NCI-H748 treated with DMSO at 0.1 percent for 48 hours (cell line): ENCODE measurements at regions not wholly inside any gene's neighbourhood (a gene's known extent, or its start where the extent isn't known, plus 50 kb on each side); places are given as distances from the start of the nearest gene placed in this dataset.
"Not testable (repeated sequence)": the region's sequence is repeated elsewhere in the genome, so short reads cannot be mapped to it uniquely, and the experiment has no call there.

Experiments
- DNase-seq: peaks from one replicate; lab custom pipeline; 2025; lab: John Stamatoyannopoulos, UW

GRCh38 chr12:68509242-68509641 lies 101.5 kb upstream of the RAP1B start:
- DNase-seq: no peak

GRCh38 chr12:68510397-68510796 lies 100.3 kb upstream of the RAP1B start:
- no peak for DNase-seq

DNA sequence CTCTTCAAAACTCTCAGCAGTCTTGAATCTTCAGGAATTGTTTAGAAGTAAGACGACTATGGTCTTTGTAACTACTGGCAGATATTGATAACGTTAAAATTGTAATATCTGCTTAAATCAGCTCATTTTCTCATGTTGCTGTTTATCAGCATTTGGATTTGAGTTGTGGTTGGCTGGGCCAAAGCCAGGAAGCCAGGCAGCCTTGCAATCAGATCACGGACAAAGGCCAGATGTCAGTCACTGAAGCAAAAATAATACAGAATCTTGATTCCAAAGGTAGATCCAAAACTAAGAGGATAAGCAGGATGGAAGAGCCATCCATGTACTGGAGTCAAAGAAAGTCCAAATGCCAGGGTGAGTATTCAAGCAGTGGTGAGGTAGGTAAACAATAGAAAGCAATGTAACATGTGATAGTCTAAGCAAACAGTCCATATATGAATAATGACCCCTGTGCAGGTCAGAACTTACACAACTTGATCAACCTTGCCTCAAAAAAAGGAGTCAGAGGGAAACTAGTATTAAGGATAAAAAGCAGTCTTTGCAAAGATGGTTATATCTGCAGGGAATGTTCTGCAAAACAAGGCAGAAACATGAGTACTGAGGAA lies 95.8 kb upstream of the RAP1B start:
- DNase-seq: no peak

GRCh38 chr12:68515793-68516192 lies 94.9 kb upstream of the RAP1B start:
- no peak for DNase-seq

DNA sequence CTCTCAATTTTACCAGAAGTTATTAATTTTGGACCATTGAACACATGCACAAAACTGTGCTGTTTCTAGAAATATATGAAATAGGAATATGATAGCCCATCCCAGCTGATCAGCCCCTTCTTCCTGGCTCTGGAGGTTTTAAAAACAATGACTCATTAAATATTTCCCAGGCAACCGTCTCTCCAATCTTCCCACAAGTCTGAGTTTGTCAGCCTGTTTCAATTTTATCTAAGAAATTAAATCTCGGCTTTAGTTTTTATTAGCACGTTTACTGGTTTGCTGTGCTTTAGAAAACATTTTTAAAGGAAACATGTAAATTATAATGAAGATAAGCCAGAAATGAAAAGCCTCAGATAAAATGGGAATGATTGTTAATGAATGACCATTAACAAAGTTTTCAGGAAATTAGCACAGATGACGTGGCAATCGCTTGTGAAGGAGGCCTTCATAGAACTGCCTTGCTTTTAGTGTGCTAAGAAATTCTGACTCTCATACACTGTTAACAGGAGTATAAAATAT lies 89.3 kb upstream of the RAP1B start:
- no peak for DNase-seq

DNA sequence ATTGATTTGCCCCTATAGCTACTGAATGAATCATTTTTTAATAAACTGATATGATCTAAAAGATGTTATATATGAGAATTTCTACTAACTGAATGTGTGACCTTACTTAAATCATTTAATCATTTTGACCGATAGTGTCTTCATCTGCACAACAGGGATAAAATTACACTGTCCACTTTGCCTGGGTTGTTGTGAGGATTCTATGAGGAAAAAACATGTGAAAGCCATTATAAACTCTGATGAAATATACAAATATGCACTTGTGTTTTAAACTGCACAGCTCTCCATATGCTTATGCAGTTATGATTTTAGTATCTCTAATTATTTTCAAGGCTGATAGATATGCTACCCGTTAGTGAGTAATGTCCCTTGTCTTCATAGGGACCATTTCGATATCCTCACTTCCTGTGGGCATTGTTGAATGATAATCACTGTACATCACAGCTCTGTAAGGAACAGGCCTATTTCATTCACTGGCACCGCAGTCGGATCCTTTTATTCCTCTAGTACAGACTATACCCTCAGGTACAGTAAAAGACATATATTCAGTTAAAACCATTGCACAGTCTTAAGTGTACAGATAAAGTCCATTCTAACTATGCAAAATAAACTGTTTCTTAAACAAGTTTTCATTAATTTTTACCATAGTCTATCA lies 88.7 kb upstream of the RAP1B start:
- DNase-seq: no peak

- DNase-seq: no peak
Measured at GRCh38 chr12:68529466-68529865, 81.2 kb upstream of the RAP1B start.

GRCh38 chr12:68529869-68530268 lies 80.8 kb upstream of the RAP1B start:
- DNase-seq: no peak

DNA sequence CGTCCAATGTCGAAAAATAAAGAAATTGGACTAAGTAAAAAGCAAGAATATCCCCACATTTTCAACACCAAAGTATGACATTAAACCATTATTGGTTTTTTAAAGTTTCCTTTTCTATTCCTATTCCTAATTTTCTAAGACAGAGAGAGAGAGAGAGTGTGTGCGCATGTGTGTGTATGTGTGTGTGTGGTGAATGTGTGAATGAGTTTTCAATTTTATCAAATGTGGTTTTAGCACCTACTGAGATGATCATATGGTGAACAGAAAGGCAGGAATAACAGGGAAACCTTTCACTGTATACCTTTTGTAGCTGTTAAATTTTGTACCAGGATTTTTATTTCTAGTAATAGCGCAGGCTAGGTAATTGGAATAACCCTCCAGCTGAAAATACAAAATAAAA lies 80.4 kb upstream of the RAP1B start:
- DNase-seq: no peak

DNA sequence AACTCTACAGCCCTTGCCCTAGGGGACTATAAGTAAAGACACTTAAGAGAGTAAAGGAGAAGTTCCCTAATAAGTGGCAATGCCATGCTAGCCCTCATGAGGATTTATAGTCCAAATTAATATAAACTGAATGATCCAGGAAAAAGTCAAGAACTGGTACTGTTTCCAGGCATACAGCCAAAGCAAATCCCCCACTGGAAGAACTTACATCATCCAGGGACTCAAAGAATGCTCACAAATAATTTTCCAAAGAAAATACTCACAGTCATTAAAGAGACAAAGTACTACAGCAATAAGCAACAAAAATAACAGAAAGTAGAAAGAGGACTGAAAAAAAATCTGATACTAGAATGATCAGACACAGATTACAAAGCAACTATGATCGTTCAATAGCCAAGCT lies 79.7 kb upstream of the RAP1B start:
- DNase-seq: no peak

GRCh38 chr12:68532204-68532886 lies 78.4 kb upstream of the RAP1B start:
- DNase-seq: no peak

- DNase-seq: no peak
Measured at GRCh38 chr12:68532887-68533248, 77.8 kb upstream of the RAP1B start.

- no peak for DNase-seq
Measured at GRCh38 chr12:68534108-68534507, 76.6 kb upstream of the RAP1B start.

- no peak for DNase-seq
Measured at GRCh38 chr12:68536885-68537485, 73.7 kb upstream of the RAP1B start.

DNA sequence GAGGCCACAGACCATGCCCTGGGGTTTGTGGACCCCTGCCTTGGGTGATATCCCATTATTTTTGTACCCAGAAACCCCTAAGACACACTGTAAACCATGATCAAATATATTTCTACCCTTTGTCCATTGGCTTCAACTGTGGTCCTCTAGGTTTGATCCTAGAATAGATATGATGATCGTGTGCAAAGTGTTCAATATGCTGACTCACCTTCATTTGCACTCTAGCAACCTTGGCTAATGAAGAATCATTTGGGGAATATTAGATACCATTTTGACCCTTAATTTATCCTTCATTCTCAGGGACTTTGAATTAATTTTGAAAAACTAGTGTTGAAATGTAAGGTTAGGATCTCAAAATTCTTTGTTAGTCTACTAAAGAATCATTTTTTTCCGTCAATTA lies 73.1 kb upstream of the RAP1B start:
- DNase-seq: no peak

DNA sequence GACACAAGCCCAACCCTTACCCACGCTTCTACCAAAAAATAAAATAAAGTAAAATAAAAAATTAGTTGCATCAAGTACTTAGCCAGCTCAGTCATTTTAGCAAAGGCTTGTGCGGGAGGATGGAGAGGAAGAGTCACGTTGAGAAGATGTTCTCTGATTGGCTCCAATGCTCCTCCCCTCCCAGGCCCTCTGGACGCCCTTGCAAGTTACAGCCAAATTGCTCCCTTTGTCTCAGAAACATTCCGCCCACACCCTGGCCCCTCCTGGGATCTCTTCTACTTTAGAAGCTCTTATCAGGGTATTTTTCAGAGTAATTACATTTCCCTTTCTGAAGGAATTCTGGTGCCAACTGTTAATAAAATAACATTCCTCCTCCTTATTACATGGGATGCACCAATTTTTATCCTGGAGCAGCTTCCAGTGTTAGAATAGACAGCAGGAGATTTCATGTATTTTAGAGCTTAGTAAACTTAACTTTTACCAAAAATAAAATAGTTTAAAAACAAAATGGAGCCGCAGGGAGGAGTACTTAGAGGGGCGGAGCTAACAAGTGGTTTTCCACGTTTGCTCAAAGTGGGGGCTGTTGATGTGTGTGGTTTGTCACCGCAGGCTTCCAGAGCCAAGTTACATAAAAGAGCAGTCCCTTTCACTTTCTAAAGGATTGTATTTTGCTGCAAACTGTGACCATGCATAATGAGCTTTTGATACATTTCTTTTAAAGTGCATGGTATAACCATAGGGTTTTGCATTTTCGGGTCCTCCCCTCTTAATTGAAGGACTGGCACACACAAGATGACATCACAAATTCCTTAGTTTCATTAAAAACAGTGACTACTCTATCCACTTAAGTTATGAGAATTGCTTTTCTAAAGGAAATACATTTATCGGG lies 71.7 kb upstream of the RAP1B start:
- DNase-seq: no peak

- no peak for DNase-seq
Measured at GRCh38 chr12:68539615-68539952, 71.1 kb upstream of the RAP1B start.

DNA sequence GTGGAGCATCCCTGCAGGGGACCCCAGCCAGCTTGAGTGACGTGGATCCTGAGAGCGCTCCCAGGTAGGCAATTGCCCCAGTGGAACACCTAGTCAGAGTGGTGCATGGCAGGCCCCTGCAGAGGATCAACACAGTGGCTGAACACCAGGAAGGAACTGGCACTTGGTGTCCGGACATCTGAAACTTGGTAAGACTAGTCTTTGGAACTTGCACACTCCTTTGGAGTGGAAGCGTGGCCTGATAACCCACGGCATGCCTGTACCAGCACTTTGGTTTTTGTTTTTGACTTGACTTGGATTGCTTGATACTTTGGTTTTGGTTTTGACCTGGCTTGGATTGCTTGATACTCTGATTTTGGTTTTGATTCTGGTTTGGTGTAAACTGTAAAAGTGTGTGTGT lies 69.9 kb upstream of the RAP1B start:
- not testable (repeated sequence) for DNase-seq

DNA sequence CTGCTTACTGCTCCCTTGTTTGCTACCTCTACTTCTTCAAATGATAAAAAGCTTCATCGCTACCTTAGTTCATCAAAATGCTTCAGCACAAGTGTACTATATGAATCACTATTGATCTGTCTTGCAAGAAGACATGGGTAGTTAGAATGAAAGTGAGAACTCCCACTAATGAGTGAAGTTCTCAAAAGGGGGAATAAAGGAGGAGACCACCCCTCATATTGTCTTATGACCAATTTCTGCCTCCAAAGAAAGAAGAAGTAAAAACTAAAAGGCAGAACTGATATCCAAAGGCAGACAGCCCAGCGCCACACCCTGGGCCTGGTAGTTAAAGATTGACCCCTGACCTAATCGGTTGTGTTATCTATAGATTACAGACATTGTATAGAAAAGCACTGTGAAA lies 63.4 kb upstream of the RAP1B start:
- DNase-seq: not testable (repeated sequence)

- DNase-seq: not testable (repeated sequence)
Measured at GRCh38 chr12:68552605-68553195, 58.0 kb upstream of the RAP1B start.

DNA sequence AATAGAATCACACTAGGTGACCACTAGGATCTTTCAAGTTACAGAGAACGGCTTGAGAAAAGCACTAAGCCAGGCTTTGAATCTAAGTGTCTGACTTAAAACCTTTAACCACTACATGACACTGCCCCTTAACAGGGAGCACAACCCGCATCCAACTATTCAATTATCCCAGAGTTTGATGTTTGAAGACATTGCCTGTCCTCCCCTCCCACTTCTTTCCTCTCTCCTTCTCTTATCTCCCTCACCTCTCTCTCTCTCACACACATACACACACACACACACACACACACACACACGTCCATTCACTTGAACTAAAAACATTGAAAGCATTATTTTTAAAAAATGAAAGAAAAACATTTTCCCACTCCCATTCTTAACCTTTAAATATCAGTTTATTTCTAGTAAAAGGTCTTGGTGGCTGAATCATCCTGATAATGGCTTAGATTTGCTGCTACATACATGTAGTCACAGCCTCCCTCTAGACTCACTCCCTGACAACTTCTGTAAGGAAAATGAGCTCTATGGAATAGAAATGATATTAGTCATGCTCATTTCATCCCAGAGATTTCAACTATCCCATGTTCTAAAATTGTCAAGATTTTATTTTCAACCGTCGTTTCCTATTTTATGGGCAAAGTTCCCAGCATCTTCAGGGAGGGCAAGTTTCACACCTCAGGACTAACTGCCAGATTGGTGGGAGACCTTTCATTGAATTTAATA lies 53.5 kb upstream of the RAP1B start:
- DNase-seq: no peak
